SIG-M5 treated with dmso at 0.1 percent for 504 hours (cell line): ENCODE measurements at regions not wholly inside any gene's neighbourhood (a gene's known extent, or its start where the extent isn't known, plus 50 kb on each side); places are given as distances from the start of the nearest gene placed in this dataset.
"Not testable (repeated sequence)": the region's sequence is repeated elsewhere in the genome, so short reads cannot be mapped to it uniquely, and the experiment has no call there.

Experiments
- DNase-seq: peaks from one replicate; lab custom pipeline; 2025; ENCODE audit not compliant: unreplicated experiment; lab: John Stamatoyannopoulos, UW

GRCh38 chr1:61581251-61581650, 143.7 kb downstream of the TM2D1 start:
- DNase-seq, result no peak

DNA sequence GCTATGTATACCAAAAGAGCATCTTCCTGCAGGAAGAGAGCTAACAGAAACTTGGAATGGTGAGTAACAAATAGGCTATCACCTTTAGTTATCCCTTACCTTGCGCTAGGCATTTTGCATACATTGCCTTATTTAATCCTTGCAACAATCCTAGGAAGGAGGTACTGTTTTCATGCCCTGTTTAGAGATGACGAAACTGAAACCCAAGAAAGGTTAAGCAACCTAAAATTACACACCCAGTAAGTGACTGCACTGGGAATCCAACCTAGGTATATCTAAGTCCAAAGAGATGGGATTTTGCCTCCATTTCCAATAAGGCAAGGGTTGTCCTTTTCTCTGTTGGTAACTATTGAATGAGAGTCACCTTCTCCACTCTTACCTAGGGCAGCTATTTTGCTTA, 144.5 kb downstream of the TM2D1 start:
- DNase-seq, result no peak

DNA sequence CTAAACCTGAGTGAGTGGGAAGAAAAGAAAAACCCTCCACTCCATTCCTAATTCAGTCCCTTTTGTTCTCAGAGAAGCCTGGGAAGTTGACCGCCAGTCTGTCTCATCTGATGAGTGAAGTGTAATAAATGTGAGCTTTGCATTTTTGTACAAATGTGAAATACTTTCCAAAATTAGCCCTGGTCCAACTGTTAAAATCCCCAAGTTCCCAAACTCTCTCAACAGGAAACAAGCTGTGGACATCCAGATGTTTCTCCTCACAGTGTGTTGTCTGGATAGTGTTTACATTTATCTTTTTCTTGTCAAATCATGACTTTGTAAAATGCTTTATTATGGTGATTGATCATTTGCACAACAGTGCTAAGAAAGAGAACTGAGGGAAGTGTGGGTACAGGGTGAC, 145.1 kb downstream of the TM2D1 start:
- DNase-seq, result no peak

- DNase-seq, result no peak
Observed at GRCh38 chr1:61572046-61572445, 152.9 kb downstream of the TM2D1 start.

DNA sequence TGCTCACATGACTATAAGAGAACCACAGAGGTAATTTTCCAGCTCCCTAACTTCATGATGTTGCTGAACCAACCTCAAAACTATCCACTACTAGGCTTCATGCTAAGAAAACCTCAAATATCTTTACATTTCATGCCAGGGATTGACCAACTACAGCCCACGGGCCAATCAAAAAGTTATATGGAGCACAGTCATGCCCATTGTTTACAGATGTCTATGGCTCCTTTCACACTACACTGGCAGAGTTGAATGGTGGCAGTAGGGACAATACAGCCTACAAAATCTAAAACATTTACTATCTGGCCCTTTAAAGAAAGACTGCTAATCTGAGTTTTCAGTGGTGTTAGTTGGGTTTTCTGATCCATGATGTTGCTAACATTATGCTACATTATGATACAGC, 154.8 kb downstream of the TM2D1 start:
- DNase-seq, result no peak

DNA sequence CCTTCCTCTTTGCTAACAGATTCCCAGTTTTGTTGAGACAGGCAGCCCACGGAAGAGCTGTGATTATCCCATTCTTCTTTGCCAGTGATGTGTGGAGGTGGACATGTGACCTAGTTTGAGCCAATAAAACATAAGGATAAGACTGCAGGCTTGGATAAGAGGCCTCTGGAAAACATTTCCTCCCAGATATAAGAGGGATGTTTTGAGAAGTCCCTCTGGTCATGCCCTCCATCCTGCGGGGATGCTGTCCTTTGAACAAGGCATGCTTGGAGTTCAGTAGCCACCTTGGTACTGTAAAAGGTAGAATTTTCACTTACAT, 155.7 kb downstream of the TM2D1 start:
- DNase-seq, result no peak

GRCh38 chr1:61568460-61569302, 156.3 kb downstream of the TM2D1 start:
- no peak for DNase-seq

- DNase-seq, result no peak
Observed at GRCh38 chr1:61566177-61566576, 158.8 kb downstream of the TM2D1 start.

DNA sequence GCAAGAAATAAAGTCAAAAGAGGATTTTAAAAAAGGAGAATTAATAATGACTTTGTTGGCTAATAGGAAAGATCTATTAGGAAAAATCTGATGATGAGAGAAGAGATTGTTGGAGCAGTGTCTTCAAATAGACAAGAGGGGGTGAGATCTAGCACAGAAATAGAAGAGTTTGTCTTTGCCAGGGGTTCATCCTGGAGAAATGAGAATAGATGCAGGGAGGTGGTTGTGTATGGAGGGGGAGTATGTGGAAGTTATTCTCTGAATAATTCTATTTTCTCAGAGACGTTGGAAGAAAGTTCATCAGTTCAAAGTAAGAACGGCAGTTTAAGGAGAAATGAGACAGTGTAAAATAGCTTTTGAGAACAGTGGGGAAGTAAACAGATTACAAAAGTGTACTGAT, 161.3 kb downstream of the TM2D1 start:
- DNase-seq, result no peak

DNA sequence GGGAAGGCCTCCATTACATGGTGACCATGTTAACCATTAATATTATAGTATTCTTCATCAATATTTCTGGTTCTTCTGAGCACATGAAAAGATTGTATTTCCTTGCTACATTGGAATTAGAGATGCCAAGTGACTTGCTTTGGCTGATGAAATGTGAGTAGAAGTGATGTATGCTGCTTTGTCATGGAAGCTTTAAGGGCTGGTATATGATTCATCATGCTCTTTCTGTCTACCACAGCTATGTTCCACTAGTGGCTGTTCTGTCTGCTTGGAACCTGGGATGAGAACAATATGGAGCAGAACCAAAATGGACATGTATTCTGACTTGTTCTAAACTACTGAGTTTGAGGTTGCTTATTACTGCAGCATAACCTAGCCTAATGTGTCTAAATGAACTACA, 163.3 kb downstream of the TM2D1 start:
- DNase-seq, result no peak

DNA sequence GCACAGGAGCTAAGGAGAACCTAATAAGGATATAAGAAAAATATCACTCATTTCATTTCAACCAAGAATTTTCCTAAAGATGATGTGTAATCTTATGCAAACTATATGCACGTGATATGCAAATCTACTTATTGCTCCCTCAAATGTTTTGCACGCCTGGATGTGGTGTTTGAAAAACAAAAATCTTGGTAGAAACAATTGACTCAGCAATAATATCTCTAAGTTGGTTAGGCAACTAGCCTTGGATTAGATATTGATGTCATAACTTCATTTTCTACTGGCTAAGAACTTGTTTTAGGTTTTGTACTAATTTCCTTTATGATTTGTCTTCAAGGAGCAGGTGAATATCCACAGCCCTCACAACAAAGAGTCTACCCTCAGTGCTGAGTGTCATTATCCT, 164.6 kb downstream of the TM2D1 start:
- DNase-seq, result no peak

DNA sequence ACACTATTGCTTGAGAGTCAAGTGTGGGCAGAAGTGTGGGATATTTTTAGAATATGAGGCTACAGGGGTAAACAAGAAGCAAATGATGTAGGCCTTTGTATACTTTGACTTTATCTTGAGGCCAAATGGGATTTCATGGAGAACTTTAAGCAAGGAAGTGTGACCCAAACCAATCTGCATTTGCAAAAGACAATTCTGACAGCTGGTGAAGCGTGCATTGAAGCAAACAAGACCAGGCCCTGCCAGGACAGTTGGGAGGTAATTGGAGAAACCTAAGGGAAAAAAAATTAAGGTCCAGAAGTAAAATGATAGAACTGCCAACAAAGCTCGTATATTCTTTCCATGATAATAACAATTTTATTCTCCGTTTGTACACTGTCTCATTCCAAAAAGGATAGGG, 168.3 kb downstream of the TM2D1 start:
- no peak for DNase-seq

DNA sequence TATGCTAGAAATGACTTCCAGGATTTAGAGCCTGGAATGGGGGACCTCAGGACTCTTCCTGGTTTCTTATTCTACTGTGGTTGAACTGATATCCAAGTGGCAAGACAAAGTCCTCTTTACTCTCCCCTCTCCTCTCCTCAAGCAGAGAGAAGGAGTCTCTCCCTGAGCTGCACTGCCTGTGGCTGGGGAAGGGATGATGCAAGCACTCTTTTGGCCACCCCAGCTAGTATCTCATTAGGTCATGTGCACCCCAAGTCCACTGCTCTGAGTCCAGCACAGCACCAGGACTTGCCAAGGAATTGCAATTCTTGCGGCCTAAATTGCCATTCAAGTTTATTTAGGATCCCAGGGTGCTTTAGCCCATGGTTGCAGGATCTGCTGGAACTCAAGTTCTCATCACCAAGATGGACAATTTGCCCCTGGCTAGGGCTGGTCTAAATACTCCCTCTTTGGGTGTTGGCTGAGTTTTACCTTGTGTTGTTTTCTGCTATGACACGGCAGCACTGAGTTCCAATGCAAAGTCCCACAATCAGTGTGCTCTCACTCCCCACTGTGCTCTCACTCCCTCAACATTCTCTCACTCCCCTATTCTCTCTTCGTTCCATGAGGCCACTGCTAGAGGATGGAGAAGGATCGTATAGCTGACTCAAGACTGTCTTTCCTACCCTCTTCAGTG, 172.2 kb downstream of the TM2D1 start:
- no peak for DNase-seq

GRCh38 chr1:61547302-61547701, 177.6 kb downstream of the TM2D1 start:
- not testable (repeated sequence) for DNase-seq

DNA sequence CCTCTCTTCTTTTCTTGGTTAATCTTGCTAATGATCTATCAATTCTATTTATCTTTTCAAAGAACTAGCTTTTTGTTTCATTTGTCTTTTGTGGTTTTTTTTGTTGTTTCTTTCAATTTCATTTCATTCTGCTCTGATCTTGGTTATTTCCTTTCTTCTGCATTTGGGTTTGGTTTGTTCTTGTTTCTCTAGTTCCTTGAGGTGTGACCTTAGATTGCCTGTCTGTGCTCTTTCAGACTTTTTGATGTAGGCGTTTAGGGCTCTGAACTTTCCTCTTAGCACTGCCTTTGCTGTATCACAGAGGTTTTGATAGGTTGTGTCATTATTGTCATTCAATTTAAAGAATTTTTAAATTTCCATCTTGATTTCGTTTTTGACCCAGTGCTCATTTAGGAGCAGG, 180.1 kb downstream of the TM2D1 start:
- not testable (repeated sequence) for DNase-seq

- DNase-seq, result not testable (repeated sequence)
Observed at GRCh38 chr1:61543498-61543897, 181.4 kb downstream of the TM2D1 start.

- DNase-seq, result no peak
Observed at GRCh38 chr1:61539720-61540462, 185.1 kb downstream of the TM2D1 start.

- DNase-seq, result no peak
Observed at GRCh38 chr1:61538228-61538627, 186.7 kb downstream of the TM2D1 start.

- DNase-seq, result no peak
Observed at GRCh38 chr1:61536174-61537108, 188.5 kb downstream of the TM2D1 start.

DNA sequence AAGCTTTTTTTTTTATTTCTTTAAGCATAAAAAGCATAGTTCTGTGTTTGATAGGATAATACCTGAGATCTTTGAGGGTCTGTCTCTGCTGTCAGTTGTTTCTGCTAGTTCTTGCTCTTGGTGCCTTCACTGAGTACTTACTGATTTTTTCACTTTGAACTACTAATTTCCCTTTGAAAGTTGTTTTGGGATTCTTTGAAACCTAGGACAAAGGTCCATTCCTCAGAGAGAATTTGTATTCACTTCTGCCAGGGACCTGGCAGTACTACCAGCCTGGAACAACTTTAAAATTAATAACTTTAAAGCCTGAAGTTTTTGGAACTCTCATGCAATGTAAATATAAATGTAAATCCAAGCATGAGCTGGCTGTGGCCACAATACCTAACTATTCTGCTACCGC, 190.1 kb downstream of the TM2D1 start:
- no peak for DNase-seq

- no peak for DNase-seq
Observed at GRCh38 chr1:61533546-61533945, 191.4 kb downstream of the TM2D1 start.
